Endothelial cell of umbilical vein (primary cell): ENCODE measurements at regions not wholly inside any gene's neighbourhood (a gene's known extent, or its start where the extent isn't known, plus 50 kb on each side); places are given as distances from the start of the nearest gene placed in this dataset.

Source experiments
- BruUV-seq: library from RNA; stranded (reverse); fragments of 400-500 nt; replicated peaks from 2 replicates; lab custom pipeline; 2021; lab: Mats Ljungman, UMichigan
- CTCF ChIA-PET: fragments of 300-600, 350-600 bp; sonication (Branson Sonifier 250); formaldehyde crosslinking; loops from one replicate; lab custom pipeline; 2021; ENCODE audit warnings: antibody characterized with exemption, inconsistent platforms; lab: Charles Lee
- POLR2A ChIA-PET: fragments of 300-600, 350-600 bp; sonication (Branson Sonifier 250); formaldehyde crosslinking; loops from one replicate; lab custom pipeline; 2021; ENCODE audit warnings: antibody characterized with exemption, inconsistent platforms; lab: Charles Lee
- DNase-seq: peaks from one replicate; pipeline ENCODE4 v3.0.0-alpha.2; 2011; ENCODE audit warnings: low read depth, low spot score
- FAIRE-seq: peaks from 2 replicates; lab custom pipeline; 2011; peaks lifted over from hg19 to GRCh38; lab: Jason Lieb, UNC
- H2AFZ ChIP-seq: 2 replicates; pipeline ENCODE4 v1.6.0; 2012; ENCODE audit warnings: low read depth, low read length, control low read depth, inconsistent platforms
- H3K27ac ChIP-seq: 2 replicates; pipeline ENCODE4 v1.5.1; 2011; ENCODE audit warnings: low read depth, mild to moderate bottlenecking, control low read depth, low read length, moderate library complexity; ENCODE audit not compliant: insufficient read depth
- H3K27me3 ChIP-seq, 2 experiments: 2 replicates each; pipeline versions ENCODE4 v1.6.0 to v1.6.1; 2011; ENCODE audit warnings: low read length in 2 of 2, mixed read lengths in 1 of 2; ENCODE audit not compliant: control insufficient read depth in 2 of 2, insufficient read depth in 2 of 2
- H3K36me3 ChIP-seq, 2 experiments: 2 replicates in 1 of 2; 3 replicates in 1 of 2; pipeline ENCODE4 v1.5.1; 2011; ENCODE audit warnings: low read length in 2 of 2, mild to moderate bottlenecking in 1 of 2, moderate library complexity in 1 of 2; ENCODE audit not compliant: control insufficient read depth in 2 of 2, insufficient read depth in 2 of 2; ENCODE audit errors: extremely low read depth in 1 of 2
- H3K4me1 ChIP-seq: 3 replicates; pipeline ENCODE4 v1.5.1; 2011; ENCODE audit warnings: mild to moderate bottlenecking, low read length; ENCODE audit not compliant: control insufficient read depth, insufficient read depth; ENCODE audit errors: extremely low read depth
- H3K4me2 ChIP-seq: 2 replicates; pipeline ENCODE4 v1.6.1; 2011; ENCODE audit warnings: low read length, control low read depth, mixed read lengths; ENCODE audit not compliant: insufficient read depth
- H3K4me3 ChIP-seq, 3 experiments: fragments of 200-600 bp in 1 of 3; sonication (generic), shearing (Covaris generic) in 1 of 3; replicated peaks in 1 of 3; 2 replicates each; pipeline ENCODE4 v1.5.1; 2011 to 2016; ENCODE audit warnings: control low read depth in 3 of 3, low read length in 3 of 3, mild to moderate bottlenecking in 2 of 3, inconsistent platforms in 1 of 3, low read depth in 1 of 3, moderate library complexity in 1 of 3; ENCODE audit not compliant: insufficient read depth in 1 of 3
- H3K79me2 ChIP-seq: 2 replicates; pipeline ENCODE4 v1.6.0; 2012; ENCODE audit warnings: low read length, inconsistent platforms; ENCODE audit not compliant: control insufficient read depth, insufficient read depth
- H3K9ac ChIP-seq: replicated peaks from 2 replicates; pipeline ENCODE3; 2011; ENCODE audit warnings: low read length, control low read depth; ENCODE audit not compliant: insufficient read depth; ENCODE audit errors: extremely low read depth
- H3K9me1 ChIP-seq: replicated peaks from 3 replicates; pipeline ENCODE4 v1.6.0; 2011; ENCODE audit warnings: mild to moderate bottlenecking, low read length; ENCODE audit not compliant: control insufficient read depth, insufficient read depth; ENCODE audit errors: extremely low read depth
- H3K9me3 ChIP-seq: replicated peaks from 2 replicates; pipeline ENCODE4 v1.5.1; 2012; ENCODE audit warnings: low read length, inconsistent platforms; ENCODE audit not compliant: control insufficient read depth, insufficient read depth
- H4K20me1 ChIP-seq: replicated peaks from 2 replicates; pipeline ENCODE3; 2011; ENCODE audit warnings: mild to moderate bottlenecking, low read length; ENCODE audit not compliant: control insufficient read depth, insufficient read depth; ENCODE audit errors: extremely low read depth
- EZH2 ChIP-seq: IDR thresholded peaks from 2 replicates; pipeline ENCODE4 v1.6.1; 2012; ENCODE audit warnings: borderline replicate concordance, low read depth, mild to moderate bottlenecking, moderate library complexity, low read length, inconsistent platforms; ENCODE audit not compliant: severe bottlenecking
- FOS ChIP-seq: IDR thresholded peaks from 2 replicates; pipeline ENCODE4 v1.6.1; 2011; ENCODE audit warnings: mild to moderate bottlenecking, low read length, moderate library complexity, borderline replicate concordance; ENCODE audit not compliant: insufficient read depth
- GATA2 ChIP-seq: IDR thresholded peaks from 2 replicates; pipeline ENCODE4 v1.7.0; 2011; ENCODE audit warnings: low read depth, mild to moderate bottlenecking, moderate library complexity, mixed read lengths, low read length; ENCODE audit not compliant: insufficient read length, insufficient read depth
- JUN ChIP-seq: IDR thresholded peaks from 2 replicates; pipeline ENCODE4 v1.6.1; 2011; ENCODE audit warnings: borderline replicate concordance, low read depth; ENCODE audit not compliant: insufficient read length, insufficient read depth
- MYC ChIP-seq: IDR thresholded peaks from one replicate; pipeline ENCODE4 v1.6.1; 2011; ENCODE audit warnings: mild to moderate bottlenecking, low read depth, low read length
- POLR2A ChIP-seq: IDR thresholded peaks from 2 replicates; pipeline ENCODE4 v1.6.1; 2012; ENCODE audit warnings: low read depth, mild to moderate bottlenecking, control low read depth, low read length
- POLR2AphosphoS5 ChIP-seq: IDR thresholded peaks from 2 replicates; pipeline ENCODE4 v1.6.1; 2012; ENCODE audit warnings: low read depth, mild to moderate bottlenecking, control low read depth, low read length, moderate library complexity; ENCODE audit not compliant: insufficient read depth
- dilution Hi-C: fragments of 300-500 bp; cut with MboI; formaldehyde crosslinking; loops from one replicate; pipeline ENCODE4 v1.15.0; 2019; ENCODE audit warnings: low sequenced_read_pairs; ENCODE audit not compliant: extremely low pct_ligation_motif_present
- intact Hi-C: fragments of 100-400 bp; cut with micrococcal nuclease; formaldehyde crosslinking; loops from one replicate; pipeline ENCODE4 v1.10.0; 2022
- TF ChIP-seq, protein P1 (sequence below), 2 donors: IDR thresholded peaks; 1 replicate in 1 of 2; 2 replicates in 1 of 2; pipeline ENCODE4 v1.5.1; 2011; ENCODE audit warnings: low read length in 2 of 2, mild to moderate bottlenecking in 2 of 2, moderate library complexity in 2 of 2, control low read depth in 1 of 2, inconsistent platforms in 1 of 2, low read depth in 1 of 2; ENCODE audit not compliant: insufficient read depth in 1 of 2; ENCODE audit errors: extremely low read depth in 1 of 2
- TF ChIP-seq, protein P2 (sequence below): IDR thresholded peaks from 2 replicates; pipeline ENCODE4 v1.6.1; 2011; ENCODE audit not compliant: insufficient read depth, insufficient read length

- DNase-seq (no peak), FAIRE-seq (no peak)
- Histone ChIP-seq H3K27me3 (no peaks in the 10 kb centered on the region), H3K4me1 (no peaks in the 10 kb centered on the region), H2AFZ (no peak overlapping the region), H4K20me1 (no peaks in the 10 kb centered on the region), H3K4me2 (no peak overlapping the region), H3K79me2 (no peaks in the 10 kb centered on the region), H3K9ac (no peak overlapping the region), H3K9me3 (no peaks in the 10 kb centered on the region), H3K9me1 (no peaks in the 10 kb centered on the region), H3K36me3 (no peaks in the 10 kb centered on the region), H3K27ac (no peak overlapping the region), H3K4me3 (no peak overlapping the region)
- CTCF ChIA-PET = no interaction called here
- intact Hi-C loops = no loop called here
- POLR2A ChIA-PET = no interaction called here
- TF ChIP-seq JUN = no peak
- TF ChIP-seq GATA2 = no peak
- TF ChIP-seq, protein P1, sequence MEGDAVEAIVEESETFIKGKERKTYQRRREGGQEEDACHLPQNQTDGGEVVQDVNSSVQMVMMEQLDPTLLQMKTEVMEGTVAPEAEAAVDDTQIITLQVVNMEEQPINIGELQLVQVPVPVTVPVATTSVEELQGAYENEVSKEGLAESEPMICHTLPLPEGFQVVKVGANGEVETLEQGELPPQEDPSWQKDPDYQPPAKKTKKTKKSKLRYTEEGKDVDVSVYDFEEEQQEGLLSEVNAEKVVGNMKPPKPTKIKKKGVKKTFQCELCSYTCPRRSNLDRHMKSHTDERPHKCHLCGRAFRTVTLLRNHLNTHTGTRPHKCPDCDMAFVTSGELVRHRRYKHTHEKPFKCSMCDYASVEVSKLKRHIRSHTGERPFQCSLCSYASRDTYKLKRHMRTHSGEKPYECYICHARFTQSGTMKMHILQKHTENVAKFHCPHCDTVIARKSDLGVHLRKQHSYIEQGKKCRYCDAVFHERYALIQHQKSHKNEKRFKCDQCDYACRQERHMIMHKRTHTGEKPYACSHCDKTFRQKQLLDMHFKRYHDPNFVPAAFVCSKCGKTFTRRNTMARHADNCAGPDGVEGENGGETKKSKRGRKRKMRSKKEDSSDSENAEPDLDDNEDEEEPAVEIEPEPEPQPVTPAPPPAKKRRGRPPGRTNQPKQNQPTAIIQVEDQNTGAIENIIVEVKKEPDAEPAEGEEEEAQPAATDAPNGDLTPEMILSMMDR (IDR thresholded peaks at IDR 0.05; ENCODE audit: extremely low read depth in 1 of 2, insufficient read depth in 1 of 2, low read depth in 1 of 2, low read length in 2 of 2) = no peak
- TF ChIP-seq POLR2AphosphoS5 = no peak
- TF ChIP-seq POLR2A = no peak
- no TSS peak for BruUV-seq
- dilution Hi-C loops = no loop called here
Measured at GRCh38 chr12:74620921-74621320, 83.3 kb downstream of the ATXN7L3B start.

DNA sequence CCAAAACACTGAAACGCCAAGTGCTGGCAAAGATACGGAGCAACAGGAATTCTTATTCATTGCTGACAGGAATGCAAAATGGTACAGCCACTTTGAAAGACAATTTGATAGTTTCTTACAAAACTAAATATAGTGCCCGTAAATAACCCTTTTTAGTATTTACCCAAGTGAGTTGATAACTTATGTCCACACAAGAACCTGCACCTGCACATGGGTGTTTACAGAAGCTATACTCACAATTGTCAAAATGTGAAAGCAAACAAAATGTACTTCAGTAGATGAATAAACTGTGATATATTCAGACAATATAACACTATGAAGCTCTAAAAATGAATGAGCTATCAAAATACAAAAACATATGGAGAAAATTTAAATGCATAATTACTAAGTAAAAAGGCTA lies 86.6 kb downstream of the ATXN7L3B start:
- no peak overlapping the region for H3K27ac ChIP-seq
- no peak overlapping the region for H3K4me2 ChIP-seq
- H3K9me3 ChIP-seq = no peaks in the 10 kb centered on the region
- DNase-seq = no peak
- POLR2A ChIA-PET = no interaction called here
- TF ChIP-seq POLR2A (no peak), MYC (no peak), EZH2 (no peak), POLR2AphosphoS5 (no peak), FOS (no peak), GATA2 (no peak), JUN (no peak)
- TF ChIP-seq, protein P1 (IDR thresholded peaks at IDR 0.05; ENCODE audit: extremely low read depth in 1 of 2, insufficient read depth in 1 of 2, low read depth in 1 of 2, low read length in 2 of 2) = no peak
- TF ChIP-seq, protein P2, sequence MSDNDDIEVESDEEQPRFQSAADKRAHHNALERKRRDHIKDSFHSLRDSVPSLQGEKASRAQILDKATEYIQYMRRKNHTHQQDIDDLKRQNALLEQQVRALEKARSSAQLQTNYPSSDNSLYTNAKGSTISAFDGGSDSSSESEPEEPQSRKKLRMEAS = no peak
- H3K36me3 ChIP-seq = no peaks in the 10 kb centered on the region
- no peaks in the 10 kb centered on the region for H3K79me2 ChIP-seq
- H2AFZ ChIP-seq = no peak overlapping the region
- intact Hi-C loops (no loop called here), dilution Hi-C loops (no loop called here)
- CTCF ChIA-PET = no interaction called here
- BruUV-seq = no TSS peak
- H3K9ac ChIP-seq = no peak overlapping the region
- H3K4me3 ChIP-seq = no peak overlapping the region
- no peaks in the 10 kb centered on the region for H3K4me1 ChIP-seq
- no peak for FAIRE-seq
- H3K9me1 ChIP-seq = no peaks in the 10 kb centered on the region
- no peaks in the 10 kb centered on the region for H4K20me1 ChIP-seq
- H3K27me3 ChIP-seq = no peaks in the 10 kb centered on the region
